Endothelial cell of umbilical vein (primary cell): ENCODE measurements at regions not wholly inside any gene's neighbourhood (a gene's known extent, or its start where the extent isn't known, plus 50 kb on each side); places are given as distances from the start of the nearest gene placed in this dataset.

Experiments
- BruUV-seq: library from RNA; stranded (reverse); fragments of 400-500 nt; replicated peaks from 2 replicates; lab custom pipeline; 2021; lab: Mats Ljungman, UMichigan
- CTCF ChIA-PET: fragments of 300-600, 350-600 bp; sonication (Branson Sonifier 250); formaldehyde crosslinking; loops from one replicate; lab custom pipeline; 2021; ENCODE audit warnings: antibody characterized with exemption, inconsistent platforms; lab: Charles Lee
- POLR2A ChIA-PET: fragments of 300-600, 350-600 bp; sonication (Branson Sonifier 250); formaldehyde crosslinking; loops from one replicate; lab custom pipeline; 2021; ENCODE audit warnings: antibody characterized with exemption, inconsistent platforms; lab: Charles Lee
- DNase-seq: peaks from one replicate; pipeline ENCODE4 v3.0.0-alpha.2; 2011; ENCODE audit warnings: low read depth, low spot score
- FAIRE-seq: peaks from 2 replicates; lab custom pipeline; 2011; peaks lifted over from hg19 to GRCh38; lab: Jason Lieb, UNC
- H2AFZ ChIP-seq: 2 replicates; pipeline ENCODE4 v1.6.0; 2012; ENCODE audit warnings: low read depth, low read length, control low read depth, inconsistent platforms
- H3K27ac ChIP-seq: 2 replicates; pipeline ENCODE4 v1.5.1; 2011; ENCODE audit warnings: low read depth, mild to moderate bottlenecking, control low read depth, low read length, moderate library complexity; ENCODE audit not compliant: insufficient read depth
- H3K27me3 ChIP-seq, 2 experiments: 2 replicates each; pipeline versions ENCODE4 v1.6.0 to v1.6.1; 2011; ENCODE audit warnings: low read length in 2 of 2, mixed read lengths in 1 of 2; ENCODE audit not compliant: control insufficient read depth in 2 of 2, insufficient read depth in 2 of 2
- H3K36me3 ChIP-seq, 2 experiments: 2 replicates in 1 of 2; 3 replicates in 1 of 2; pipeline ENCODE4 v1.5.1; 2011; ENCODE audit warnings: low read length in 2 of 2, mild to moderate bottlenecking in 1 of 2, moderate library complexity in 1 of 2; ENCODE audit not compliant: control insufficient read depth in 2 of 2, insufficient read depth in 2 of 2; ENCODE audit errors: extremely low read depth in 1 of 2
- H3K4me1 ChIP-seq: 3 replicates; pipeline ENCODE4 v1.5.1; 2011; ENCODE audit warnings: mild to moderate bottlenecking, low read length; ENCODE audit not compliant: control insufficient read depth, insufficient read depth; ENCODE audit errors: extremely low read depth
- H3K4me2 ChIP-seq: 2 replicates; pipeline ENCODE4 v1.6.1; 2011; ENCODE audit warnings: low read length, control low read depth, mixed read lengths; ENCODE audit not compliant: insufficient read depth
- H3K4me3 ChIP-seq, 3 experiments: fragments of 200-600 bp in 1 of 3; sonication (generic), shearing (Covaris generic) in 1 of 3; replicated peaks in 1 of 3; 2 replicates each; pipeline ENCODE4 v1.5.1; 2011 to 2016; ENCODE audit warnings: control low read depth in 3 of 3, low read length in 3 of 3, mild to moderate bottlenecking in 2 of 3, inconsistent platforms in 1 of 3, low read depth in 1 of 3, moderate library complexity in 1 of 3; ENCODE audit not compliant: insufficient read depth in 1 of 3
- H3K79me2 ChIP-seq: 2 replicates; pipeline ENCODE4 v1.6.0; 2012; ENCODE audit warnings: low read length, inconsistent platforms; ENCODE audit not compliant: control insufficient read depth, insufficient read depth
- H3K9ac ChIP-seq: replicated peaks from 2 replicates; pipeline ENCODE3; 2011; ENCODE audit warnings: low read length, control low read depth; ENCODE audit not compliant: insufficient read depth; ENCODE audit errors: extremely low read depth
- H3K9me1 ChIP-seq: replicated peaks from 3 replicates; pipeline ENCODE4 v1.6.0; 2011; ENCODE audit warnings: mild to moderate bottlenecking, low read length; ENCODE audit not compliant: control insufficient read depth, insufficient read depth; ENCODE audit errors: extremely low read depth
- H3K9me3 ChIP-seq: replicated peaks from 2 replicates; pipeline ENCODE4 v1.5.1; 2012; ENCODE audit warnings: low read length, inconsistent platforms; ENCODE audit not compliant: control insufficient read depth, insufficient read depth
- H4K20me1 ChIP-seq: replicated peaks from 2 replicates; pipeline ENCODE3; 2011; ENCODE audit warnings: mild to moderate bottlenecking, low read length; ENCODE audit not compliant: control insufficient read depth, insufficient read depth; ENCODE audit errors: extremely low read depth
- CTCF ChIP-seq, 2 donors: IDR thresholded peaks; 1 replicate in 1 of 2; 2 replicates in 1 of 2; pipeline ENCODE4 v1.5.1; 2011; ENCODE audit warnings: low read length in 2 of 2, mild to moderate bottlenecking in 2 of 2, moderate library complexity in 2 of 2, control low read depth in 1 of 2, inconsistent platforms in 1 of 2, low read depth in 1 of 2; ENCODE audit not compliant: insufficient read depth in 1 of 2; ENCODE audit errors: extremely low read depth in 1 of 2
- EZH2 ChIP-seq: IDR thresholded peaks from 2 replicates; pipeline ENCODE4 v1.6.1; 2012; ENCODE audit warnings: borderline replicate concordance, low read depth, mild to moderate bottlenecking, moderate library complexity, low read length, inconsistent platforms; ENCODE audit not compliant: severe bottlenecking
- FOS ChIP-seq: IDR thresholded peaks from 2 replicates; pipeline ENCODE4 v1.6.1; 2011; ENCODE audit warnings: mild to moderate bottlenecking, low read length, moderate library complexity, borderline replicate concordance; ENCODE audit not compliant: insufficient read depth
- GATA2 ChIP-seq: IDR thresholded peaks from 2 replicates; pipeline ENCODE4 v1.7.0; 2011; ENCODE audit warnings: low read depth, mild to moderate bottlenecking, moderate library complexity, mixed read lengths, low read length; ENCODE audit not compliant: insufficient read length, insufficient read depth
- JUN ChIP-seq: IDR thresholded peaks from 2 replicates; pipeline ENCODE4 v1.6.1; 2011; ENCODE audit warnings: borderline replicate concordance, low read depth; ENCODE audit not compliant: insufficient read length, insufficient read depth
- MAX ChIP-seq: IDR thresholded peaks from 2 replicates; pipeline ENCODE4 v1.6.1; 2011; ENCODE audit not compliant: insufficient read depth, insufficient read length
- MYC ChIP-seq: IDR thresholded peaks from one replicate; pipeline ENCODE4 v1.6.1; 2011; ENCODE audit warnings: mild to moderate bottlenecking, low read depth, low read length
- POLR2A ChIP-seq: IDR thresholded peaks from 2 replicates; pipeline ENCODE4 v1.6.1; 2012; ENCODE audit warnings: low read depth, mild to moderate bottlenecking, control low read depth, low read length
- POLR2AphosphoS5 ChIP-seq: IDR thresholded peaks from 2 replicates; pipeline ENCODE4 v1.6.1; 2012; ENCODE audit warnings: low read depth, mild to moderate bottlenecking, control low read depth, low read length, moderate library complexity; ENCODE audit not compliant: insufficient read depth
- dilution Hi-C: fragments of 300-500 bp; cut with MboI; formaldehyde crosslinking; loops from one replicate; pipeline ENCODE4 v1.15.0; 2019; ENCODE audit warnings: low sequenced_read_pairs; ENCODE audit not compliant: extremely low pct_ligation_motif_present
- intact Hi-C: fragments of 100-400 bp; cut with micrococcal nuclease; formaldehyde crosslinking; loops from one replicate; pipeline ENCODE4 v1.10.0; 2022

GRCh38 chr11:13859892-13860291, 102.6 kb upstream of the SPON1 start:
- Histone ChIP-seq H3K9me3 (no peaks in the 10 kb centered on the region), H2AFZ (no peak overlapping the region), H3K27me3 (peaks cover 0 to 2% of the 10 kb centered on the region in 2 experiments), H3K9me1 (no peaks in the 10 kb centered on the region), H3K27ac (no peak overlapping the region), H3K36me3 (no peaks in the 10 kb centered on the region), H4K20me1 (no peaks in the 10 kb centered on the region), H3K9ac (no peak overlapping the region), H3K4me2 (no peak overlapping the region), H3K4me1 (no peaks in the 10 kb centered on the region), H3K4me3 (no peak overlapping the region), H3K79me2 (no peaks in the 10 kb centered on the region)
- no TSS peak for BruUV-seq
- intact Hi-C loops, result no loop called here
- TF ChIP-seq EZH2 (no peak), MAX (no peak), JUN (no peak), CTCF (IDR thresholded peaks at IDR 0.05; ENCODE audit: extremely low read depth in 1 of 2, insufficient read depth in 1 of 2, low read depth in 1 of 2, low read length in 2 of 2) (no peak), POLR2A (no peak), GATA2 (no peak), FOS (no peak), MYC (no peak), POLR2AphosphoS5 (no peak)
- FAIRE-seq (no peak), DNase-seq (no peak)
- CTCF ChIA-PET, result interaction anchor here (1.3 to 2.5 kb wide), 2 partner anchors 9 to 13 kb away, joined by 3 to 8 read pairs; no protein-coding TSS in a partner anchor
- POLR2A ChIA-PET, result no interaction called here
- dilution Hi-C loops, result no loop called here
